Muscle of leg (tissue), 3 donors: ENCODE measurements at regions not wholly inside any gene's neighbourhood (a gene's known extent, or its start where the extent isn't known, plus 50 kb on each side); places are given as distances from the start of the nearest gene placed in this dataset.
A peak's percentile ranks its signal among the peaks of the same experiment; 100 is the strongest.

Experiments used
- DNase-seq: peaks from one replicate; pipeline ENCODE4 v3.0.0; 2013
- H3K27ac ChIP-seq: one replicate; pipeline ENCODE4 v1.5.1; 2013; ENCODE audit warnings: mild to moderate bottlenecking, low read length, control low read depth
- H3K27me3 ChIP-seq: one replicate; pipeline ENCODE4 v1.6.1; 2013; ENCODE audit warnings: low read length; ENCODE audit not compliant: control insufficient read depth, insufficient read depth
- H3K36me3 ChIP-seq: one replicate; pipeline ENCODE4 v1.6.1; 2013; ENCODE audit warnings: low read length; ENCODE audit not compliant: control insufficient read depth, insufficient read depth
- H3K4me1 ChIP-seq: one replicate; pipeline ENCODE4 v1.6.1; 2013; ENCODE audit warnings: low read length; ENCODE audit not compliant: control insufficient read depth, insufficient read depth
- H3K4me3 ChIP-seq: one replicate; pipeline ENCODE4 v1.5.1; 2013; ENCODE audit warnings: low read length, control low read depth
- H3K9me3 ChIP-seq: replicated peaks from 2 replicates; pipeline ENCODE4 v1.6.1; 2013; ENCODE audit warnings: low read depth, low read length; ENCODE audit not compliant: control insufficient read depth
- WGBS: methylation state at CpG from one replicate; pipeline ENCODE4 v1.1.5; 2013; ENCODE audit warnings: missing lambda C conversion rate; ENCODE audit not compliant: insufficient coverage; 5-methylcytosine and 5-hydroxymethylcytosine counted together

DNA sequence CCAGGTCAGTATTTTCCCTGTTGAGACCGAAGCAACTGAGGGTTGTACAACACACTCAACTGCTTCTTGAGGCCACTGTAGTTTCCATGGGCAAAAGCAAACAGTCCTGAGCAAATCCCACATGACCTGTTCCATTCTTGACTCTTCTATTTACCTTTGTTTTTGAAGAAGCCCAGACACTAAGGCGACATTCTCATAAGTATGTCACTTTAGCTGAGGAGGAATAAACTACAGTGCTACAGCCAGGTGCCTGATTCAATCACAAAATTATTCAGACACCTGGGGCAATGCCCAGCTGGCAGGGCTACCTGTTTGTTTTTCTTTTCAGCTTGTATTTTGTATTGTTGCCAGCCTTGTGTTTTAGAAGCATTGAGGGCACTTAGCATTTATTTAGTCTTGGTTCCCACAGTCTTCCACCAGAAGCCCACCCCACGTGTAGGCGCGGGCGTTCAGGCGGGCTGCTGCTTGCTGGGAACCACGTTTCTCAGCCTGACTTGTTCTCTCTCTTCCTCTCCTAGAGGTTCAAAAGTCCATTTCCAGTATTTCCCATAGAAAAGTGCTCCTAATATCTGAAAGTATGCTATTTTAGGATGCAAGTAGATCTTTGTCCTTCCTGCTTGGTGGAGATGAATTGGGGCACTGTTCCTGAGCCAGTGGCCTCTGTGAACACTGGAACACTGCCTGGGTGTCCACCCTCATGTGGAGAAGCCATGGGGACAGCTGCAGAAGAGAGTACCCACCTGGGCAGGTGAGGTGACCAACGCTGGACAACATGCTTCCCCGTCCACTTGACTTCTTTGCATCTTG, 99.0 kb upstream of the COPS8 start:
- peaks cover 10% of the 10 kb centered on the region for H3K27me3 ChIP-seq
- peaks cover 9% of the 10 kb centered on the region for H3K9me3 ChIP-seq
- peak overlapping the region; percentile 6 for H3K27ac ChIP-seq
- no peak for DNase-seq
- H3K4me1 ChIP-seq, result peaks cover 19% of the 10 kb centered on the region
- no peaks in the 10 kb centered on the region for H3K36me3 ChIP-seq
- WGBS, result 83% methylated on average over 8 of the region's 10 CpGs
- no peak overlapping the region for H3K4me3 ChIP-seq

DNA sequence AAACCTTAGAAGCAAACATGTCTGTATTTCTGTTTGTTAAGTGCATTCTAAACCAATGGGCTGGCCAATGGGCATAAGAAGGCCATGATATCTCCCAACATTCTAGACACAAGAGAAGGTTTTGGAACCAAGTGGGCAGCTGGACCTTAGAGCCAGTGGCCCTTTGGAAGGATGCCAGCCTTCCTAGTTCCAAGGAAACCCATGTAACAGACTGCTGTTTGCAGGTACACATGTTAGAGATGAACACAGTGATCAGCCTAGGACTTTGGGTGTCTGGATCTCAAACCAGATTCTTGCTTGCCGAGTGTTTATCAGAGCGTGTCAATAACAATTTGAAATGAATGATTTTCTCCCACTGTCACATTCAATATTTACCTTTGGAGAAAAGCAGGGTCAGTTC, 97.5 kb upstream of the COPS8 start:
- Histone ChIP-seq H3K36me3 (no peaks in the 10 kb centered on the region), H3K9me3 (peaks cover 7% of the 10 kb centered on the region), H3K4me1 (peaks cover 19% of the 10 kb centered on the region), H3K27me3 (peaks cover 10% of the 10 kb centered on the region), H3K4me3 (no peak overlapping the region), H3K27ac (peak overlapping the region; percentile 80)
- no CpG with 5 or more reads among the region's 2 CpGs for WGBS
- DNase-seq, result no peak

DNA sequence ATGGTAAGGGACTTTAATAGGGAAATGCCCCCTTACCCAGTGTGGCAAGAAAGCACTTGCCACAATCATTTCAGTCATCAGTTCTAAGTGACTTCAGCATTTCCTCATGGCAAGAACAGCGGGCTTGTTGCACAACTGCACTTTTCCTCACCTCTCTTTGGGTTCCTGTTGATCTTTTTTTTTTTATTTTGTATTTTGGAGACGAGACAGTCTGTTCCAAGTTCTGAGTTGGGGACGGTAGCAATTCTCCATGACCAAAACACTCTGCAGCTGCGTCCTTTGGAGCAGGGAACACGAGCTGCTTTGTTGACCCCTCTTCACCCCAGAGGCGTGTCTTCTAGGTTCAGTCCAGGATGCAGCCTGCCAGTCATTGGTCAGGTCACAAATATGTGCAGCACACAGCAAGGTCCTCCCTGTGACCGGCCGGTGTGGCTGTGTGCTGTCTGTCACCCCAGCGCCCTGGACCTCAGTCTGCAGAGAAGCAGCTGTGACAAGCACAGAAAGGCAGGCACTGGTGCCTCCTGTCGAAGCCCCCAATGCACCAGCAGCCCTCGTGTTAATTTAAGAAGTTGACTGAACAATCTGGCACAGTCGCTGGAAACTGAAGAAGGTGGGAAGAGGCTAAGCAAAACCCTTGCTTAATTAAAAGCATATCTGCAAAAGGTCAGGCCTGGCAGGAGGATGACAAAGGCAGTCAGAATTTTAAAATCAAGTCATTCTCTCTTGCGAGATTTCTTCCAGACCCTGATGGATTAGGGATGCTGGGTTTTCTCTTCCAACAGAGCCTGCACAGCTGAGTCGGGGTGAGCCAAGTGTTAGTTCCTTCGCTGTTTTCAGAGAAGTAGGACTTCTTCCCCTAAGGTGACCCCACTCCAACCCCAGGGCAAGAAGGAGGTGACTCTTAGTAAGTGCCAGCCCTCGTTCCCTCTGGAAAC, 96.7 kb upstream of the COPS8 start:
- H3K27ac ChIP-seq, result peak overlapping the region; percentile 86
- peaks cover 2% of the 10 kb centered on the region for H3K9me3 ChIP-seq
- WGBS, result 10% methylated on average over 10 of the region's 16 CpGs
- no peaks in the 10 kb centered on the region for H3K36me3 ChIP-seq
- peak; percentile 97 for DNase-seq
- H3K4me1 ChIP-seq, result peaks cover 19% of the 10 kb centered on the region
- H3K27me3 ChIP-seq, result peaks cover 12% of the 10 kb centered on the region
- H3K4me3 ChIP-seq, result no peak overlapping the region

DNA sequence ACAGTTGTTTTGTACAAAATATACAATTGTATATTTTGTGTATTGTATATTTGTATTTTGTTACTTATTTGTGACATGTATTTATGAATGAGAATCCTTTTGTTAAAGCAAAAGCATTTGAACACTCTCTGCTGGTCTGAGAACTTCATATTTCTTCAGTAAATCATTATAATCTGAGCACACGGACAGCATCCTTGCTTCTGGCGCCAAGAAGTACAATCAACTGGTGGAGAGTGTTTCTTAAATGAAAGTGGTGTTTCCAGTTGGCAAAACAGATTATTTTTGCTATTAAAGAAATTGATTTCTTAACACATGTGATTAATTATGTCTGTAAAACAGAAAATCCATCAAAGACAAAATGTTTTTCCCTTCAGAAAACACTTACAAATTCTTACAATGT, 95.1 kb upstream of the COPS8 start:
- Histone ChIP-seq H3K9me3 (no peaks in the 10 kb centered on the region), H3K27me3 (peaks cover 12% of the 10 kb centered on the region), H3K4me1 (peaks cover 19% of the 10 kb centered on the region), H3K4me3 (no peak overlapping the region), H3K27ac (no peak overlapping the region), H3K36me3 (no peaks in the 10 kb centered on the region)
- no peak for DNase-seq
- no CpG with 5 or more reads among the region's 2 CpGs for WGBS

DNA sequence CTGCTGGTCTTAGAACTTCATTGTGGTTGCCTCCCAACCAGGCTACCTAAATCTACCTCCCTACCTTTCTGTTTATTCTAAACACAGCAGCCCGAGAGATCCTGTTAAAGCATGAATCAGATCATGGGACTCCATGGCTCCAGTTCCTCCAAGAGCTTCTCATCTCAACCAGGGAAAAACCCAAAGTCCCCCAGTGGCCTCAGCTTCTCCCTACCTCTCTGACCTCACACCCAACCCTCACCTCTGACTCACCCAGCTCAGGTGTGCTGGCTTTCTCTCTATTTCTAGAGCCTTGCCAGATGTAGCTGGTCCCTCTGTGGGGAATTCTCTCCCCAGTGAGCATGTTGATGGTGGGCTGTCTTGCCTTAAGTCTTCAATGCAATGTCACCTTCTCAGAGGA, 93.8 kb upstream of the COPS8 start:
- DNase-seq, result no peak
- Histone ChIP-seq H3K4me1 (peaks cover 17% of the 10 kb centered on the region), H3K27ac (no peak overlapping the region), H3K27me3 (peaks cover 14% of the 10 kb centered on the region), H3K36me3 (no peaks in the 10 kb centered on the region), H3K4me3 (no peak overlapping the region), H3K9me3 (no peaks in the 10 kb centered on the region)
- WGBS, result 100% methylated on average over 1 of the region's 1 CpG

DNA sequence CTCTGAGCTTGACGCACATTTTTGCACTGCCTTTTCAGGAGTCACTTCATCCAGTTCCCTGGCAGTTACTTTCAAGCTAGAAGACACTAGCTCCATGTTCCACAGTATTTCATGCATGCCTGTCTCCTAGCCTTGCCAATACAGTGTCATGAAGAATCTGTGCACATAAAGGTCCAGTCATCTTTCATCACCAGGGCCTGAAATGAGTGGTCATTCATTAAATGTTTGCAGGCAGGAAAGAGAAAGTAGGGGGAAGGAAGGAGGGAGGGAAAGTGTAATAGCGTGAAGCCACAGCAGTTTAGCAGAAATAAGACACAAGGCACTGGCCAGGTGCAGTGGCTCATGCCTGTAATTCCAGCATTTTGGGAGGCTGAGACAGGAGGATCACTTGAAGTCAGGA, 92.4 kb upstream of the COPS8 start:
- 66% methylated on average over 2 of the region's 2 CpGs for WGBS
- no peaks in the 10 kb centered on the region for H3K36me3 ChIP-seq
- DNase-seq, result no peak

DNA sequence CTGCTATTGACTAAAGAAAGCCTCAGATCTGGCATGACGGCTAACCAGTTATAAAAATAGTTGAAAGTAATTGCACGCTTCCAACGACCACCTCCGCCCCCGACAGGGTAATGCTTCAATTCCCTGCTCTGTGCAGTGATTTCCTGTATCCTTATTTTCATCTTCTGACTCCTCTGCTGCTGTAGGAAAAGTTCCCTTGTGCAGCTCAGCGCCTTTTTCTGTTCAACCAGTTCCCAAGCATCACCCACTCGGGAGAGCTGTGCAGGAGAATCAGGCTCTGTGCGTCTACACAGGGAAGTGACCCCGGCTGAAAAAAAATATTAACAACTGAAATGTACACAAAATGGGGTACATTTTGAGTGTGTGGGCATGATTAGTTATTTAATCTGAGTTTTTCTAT, 91.3 kb upstream of the COPS8 start:
- peaks cover 5% of the 10 kb centered on the region for H3K4me1 ChIP-seq
- no peak overlapping the region for H3K4me3 ChIP-seq
- peak; percentile 22 for DNase-seq
- no peak overlapping the region for H3K27ac ChIP-seq
- no peaks in the 10 kb centered on the region for H3K36me3 ChIP-seq
- peaks cover 18% of the 10 kb centered on the region for H3K27me3 ChIP-seq
- 30% methylated on average over 6 of the region's 9 CpGs for WGBS
- H3K9me3 ChIP-seq, result no peaks in the 10 kb centered on the region

More for the DNA sequence above, 92.4 kb upstream of the COPS8 start:
- no peak overlapping the region for H3K4me3 ChIP-seq
- H3K9me3 ChIP-seq, result no peaks in the 10 kb centered on the region
- H3K27ac ChIP-seq, result no peak overlapping the region
- peaks cover 14% of the 10 kb centered on the region for H3K4me1 ChIP-seq
- peaks cover 14% of the 10 kb centered on the region for H3K27me3 ChIP-seq

DNA sequence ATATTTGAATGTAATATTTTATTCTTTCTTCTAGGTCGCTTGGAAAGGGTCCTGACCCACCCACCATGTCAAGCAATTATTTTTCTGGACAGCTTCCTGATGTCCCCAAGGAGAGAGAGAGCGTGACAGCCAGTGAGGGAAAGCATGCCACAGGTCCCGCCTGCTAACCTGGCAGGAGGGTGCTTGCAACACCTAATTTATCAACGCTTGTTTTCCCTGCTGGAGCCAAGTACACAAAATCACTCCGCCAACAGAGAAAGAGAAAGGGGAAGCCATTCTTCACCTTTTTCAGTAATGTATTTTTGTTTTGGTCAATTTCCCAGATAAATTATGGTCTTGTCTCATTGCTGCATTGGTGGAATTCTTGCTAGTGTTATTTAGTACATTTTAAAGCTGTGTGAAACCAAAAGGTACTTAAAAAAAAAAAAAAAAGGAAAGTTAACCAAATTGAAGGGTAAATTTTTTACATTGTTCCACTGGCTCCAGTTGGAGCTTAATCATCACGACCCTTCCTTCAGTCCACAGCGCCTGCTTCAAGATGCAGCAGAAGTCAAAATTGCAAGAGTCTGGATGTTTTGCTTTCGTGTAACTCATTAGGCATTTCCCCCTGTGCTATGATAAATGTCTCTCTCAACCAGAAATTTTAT, 88.5 kb upstream of the COPS8 start:
- Histone ChIP-seq H3K9me3 (no peaks in the 10 kb centered on the region), H3K36me3 (no peaks in the 10 kb centered on the region), H3K4me3 (no peak overlapping the region), H3K27me3 (peaks cover 12% of the 10 kb centered on the region), H3K4me1 (peaks cover 2% of the 10 kb centered on the region), H3K27ac (no peak overlapping the region)
- 31% methylated on average over 4 of the region's 8 CpGs for WGBS
- DNase-seq, result peak; percentile 42

DNA sequence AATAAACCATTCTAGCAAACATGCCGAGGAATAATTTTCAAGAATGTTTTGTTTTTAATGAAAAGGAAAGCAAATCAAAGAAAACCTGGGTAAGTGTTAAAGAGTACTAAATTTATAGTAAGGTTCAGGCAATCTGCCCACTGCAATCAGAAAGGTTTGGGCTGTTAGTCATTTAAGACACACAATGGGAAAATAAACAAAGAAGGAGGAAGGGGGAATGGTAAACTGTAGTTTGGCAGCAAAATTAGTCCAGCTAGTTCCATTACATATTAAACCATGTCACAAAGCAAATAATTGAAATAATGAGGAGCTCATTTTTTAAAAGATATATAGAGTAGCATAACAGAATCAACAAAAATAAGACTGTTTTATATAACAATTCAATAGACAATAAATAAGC, 87.5 kb upstream of the COPS8 start:
- DNase-seq, result no peak
- WGBS, result no CpG with 5 or more reads among the region's 1 CpG
- Histone ChIP-seq H3K4me3 (no peak overlapping the region), H3K36me3 (no peaks in the 10 kb centered on the region), H3K27ac (no peak overlapping the region), H3K9me3 (no peaks in the 10 kb centered on the region), H3K27me3 (peaks cover 12% of the 10 kb centered on the region), H3K4me1 (peaks cover 2% of the 10 kb centered on the region)

DNA sequence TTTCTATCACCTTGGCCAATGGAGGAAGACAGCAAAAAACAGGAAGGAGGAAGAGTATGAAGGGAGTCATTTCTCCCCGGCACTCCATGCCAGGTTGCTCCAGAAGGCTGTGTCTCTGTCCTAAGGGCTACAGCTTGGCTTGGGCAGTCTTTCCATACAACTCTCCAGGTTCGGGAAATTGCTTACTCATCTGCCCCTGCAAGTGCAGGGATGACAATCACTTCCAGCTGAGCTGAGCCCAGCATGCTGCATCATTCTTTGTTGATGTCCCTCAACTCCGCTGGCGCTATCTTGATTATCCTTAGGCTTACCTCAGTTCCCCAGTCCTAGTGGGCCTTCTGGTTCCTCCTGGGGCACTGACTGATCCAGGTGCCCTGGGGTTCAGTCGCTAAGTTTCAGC, 86.9 kb upstream of the COPS8 start:
- Histone ChIP-seq H3K9me3 (no peaks in the 10 kb centered on the region), H3K4me3 (no peak overlapping the region), H3K36me3 (no peaks in the 10 kb centered on the region), H3K4me1 (peaks cover 2% of the 10 kb centered on the region), H3K27me3 (peaks cover 10% of the 10 kb centered on the region), H3K27ac (no peak overlapping the region)
- 88% methylated on average over 4 of the region's 5 CpGs for WGBS
- DNase-seq, result no peak
